HEK293 (cell line): ENCODE measurements at regions not wholly inside any gene's neighbourhood (a gene's known extent, or its start where the extent isn't known, plus 50 kb on each side); places are given as distances from the start of the nearest gene placed in this dataset.
A peak's percentile ranks its signal among the peaks of the same experiment; 100 is the strongest.

Experiments
- CTCF ChIA-PET: fragments of 350-600 bp; formaldehyde crosslinking; extraction: SDS; loops from one replicate; lab custom pipeline; 2021; ENCODE audit warnings: antibody characterized with exemption; lab: Yijun Ruan, JAX
- POLR2A ChIA-PET: fragments of 300-600 bp; formaldehyde crosslinking; extraction: SDS; loops from one replicate; lab custom pipeline; 2020; ENCODE audit warnings: antibody characterized with exemption, inconsistent platforms; lab: Yijun Ruan, JAX
- H3K27ac ChIP-seq: fragments of 200-500 bp; sonication (Bioruptor generic); 2 replicates; pipeline ENCODE4 v1.5.1; 2014; ENCODE audit warnings: low read depth, low read length, control low read depth, inconsistent platforms; ENCODE audit errors: extremely low read depth
- H3K36me3 ChIP-seq, 2 experiments: fragments of 200-500 bp in 1 of 2; sonication (Bioruptor generic) in 1 of 2; 1 replicate in 1 of 2; 2 replicates in 1 of 2; pipeline ENCODE4 v1.5.1; 2014 to 2017; ENCODE audit warnings: inconsistent platforms in 2 of 2, low read length in 2 of 2; ENCODE audit not compliant: control insufficient read depth in 2 of 2, insufficient read depth in 1 of 2
- H3K4me1 ChIP-seq: fragments of 200-500 bp; sonication (Bioruptor generic); 2 replicates; pipeline ENCODE4 v1.5.1; 2014; ENCODE audit warnings: mild to moderate bottlenecking, low read length, inconsistent platforms; ENCODE audit not compliant: control insufficient read depth, insufficient read depth
- H3K4me3 ChIP-seq: 2 replicates; pipeline ENCODE4 v1.5.1; 2011; ENCODE audit warnings: low read depth, mild to moderate bottlenecking, control low read depth, low read length, moderate library complexity
- H3K9me3 ChIP-seq: fragments of 200-500 bp; sonication (Bioruptor generic); 2 replicates; pipeline ENCODE4 v1.5.1; 2014; ENCODE audit warnings: low read depth, low read length, inconsistent platforms; ENCODE audit not compliant: control insufficient read depth, insufficient read depth
- IKZF3 ChIP-seq: fragments of 450-650 bp; IDR thresholded peaks from 2 replicates; pipeline ENCODE4 v1.5.0; 2018; ENCODE audit warnings: missing biosample characterization, mild to moderate bottlenecking, missing genetic modification characterization, moderate library complexity
- SP2 ChIP-seq: fragments of 450-650 bp; formaldehyde crosslinking; IDR thresholded peaks from 2 replicates; pipeline ENCODE4 v1.5.1; 2016; ENCODE audit warnings: missing biosample characterization, missing genetic modification characterization
- TRIM28 ChIP-seq: IDR thresholded peaks from 2 replicates; pipeline ENCODE4 v1.6.1; 2011; ENCODE audit warnings: low read length, control low read depth, borderline replicate concordance
- ZBTB20 ChIP-seq: fragments of 450-650 bp; formaldehyde crosslinking; IDR thresholded peaks from 2 replicates; pipeline ENCODE4 v1.5.1; 2016; ENCODE audit warnings: missing biosample characterization, missing genetic modification characterization
- ZBTB7A ChIP-seq: fragments of 450-650 bp; formaldehyde crosslinking; IDR thresholded peaks from 2 replicates; pipeline ENCODE4 v1.5.1; 2016; ENCODE audit warnings: low read depth, missing biosample characterization, missing genetic modification characterization
- ZEB2 ChIP-seq: fragments of 450-650 bp; formaldehyde crosslinking; IDR thresholded peaks from 2 replicates; pipeline ENCODE4 v1.5.1; 2016; ENCODE audit warnings: missing biosample characterization, missing genetic modification characterization
- ZFHX2 ChIP-seq: fragments of 450-650 bp; formaldehyde crosslinking; conservative IDR thresholded peaks from 2 replicates; pipeline ENCODE4 v1.5.1; 2016; ENCODE audit warnings: missing biosample characterization, missing genetic modification characterization
- ZFP3 ChIP-seq: fragments of 450-650 bp; formaldehyde crosslinking; IDR thresholded peaks from 2 replicates; pipeline ENCODE4 v1.5.1; 2016; ENCODE audit warnings: low read depth, missing biosample characterization, missing genetic modification characterization
- ZFP37 ChIP-seq: fragments of 450-650 bp; formaldehyde crosslinking; IDR thresholded peaks from 2 replicates; pipeline ENCODE4 v1.5.1; 2016; ENCODE audit warnings: missing biosample characterization, missing genetic modification characterization
- TF ChIP-seq, protein P1 (sequence below): fragments of 450-650 bp; formaldehyde crosslinking; IDR thresholded peaks from 2 replicates; pipeline ENCODE4 v1.5.1; 2016; ENCODE audit warnings: missing biosample characterization, missing genetic modification characterization
- TF ChIP-seq, protein P2 (sequence below): fragments of 450-650 bp; formaldehyde crosslinking; IDR thresholded peaks from 2 replicates; pipeline ENCODE4 v1.5.1; 2016; ENCODE audit warnings: missing biosample characterization, missing genetic modification characterization
- TF ChIP-seq, protein P3 (sequence below): fragments of 450-650 bp; formaldehyde crosslinking; IDR thresholded peaks from 2 replicates; pipeline ENCODE4 v1.5.1; 2016; ENCODE audit warnings: missing biosample characterization, missing genetic modification characterization
- TF ChIP-seq, protein P4 (sequence below): fragments of 450-650 bp; formaldehyde crosslinking; IDR thresholded peaks from 2 replicates; pipeline ENCODE4 v1.5.1; 2016; ENCODE audit warnings: missing biosample characterization, missing genetic modification characterization
- TF ChIP-seq, protein P5 (sequence below): fragments of 450-650 bp; formaldehyde crosslinking; IDR thresholded peaks from 2 replicates; pipeline ENCODE4 v1.5.1; 2016; ENCODE audit warnings: missing biosample characterization, missing genetic modification characterization, low read depth
- TF ChIP-seq, protein P6 (sequence below): fragments of 450-650 bp; formaldehyde crosslinking; IDR thresholded peaks from 2 replicates; pipeline ENCODE4 v1.5.1; 2016; ENCODE audit warnings: missing biosample characterization, missing genetic modification characterization
- TF ChIP-seq, protein P7 (sequence below): fragments of 450-650 bp; formaldehyde crosslinking; IDR thresholded peaks from 2 replicates; pipeline ENCODE4 v1.5.1; 2016; ENCODE audit warnings: missing biosample characterization, missing genetic modification characterization
- TF ChIP-seq, protein P8 (sequence below): fragments of 450-650 bp; formaldehyde crosslinking; IDR thresholded peaks from 2 replicates; pipeline ENCODE4 v1.5.1; 2016; ENCODE audit warnings: missing biosample characterization, missing genetic modification characterization, borderline replicate concordance

DNA sequence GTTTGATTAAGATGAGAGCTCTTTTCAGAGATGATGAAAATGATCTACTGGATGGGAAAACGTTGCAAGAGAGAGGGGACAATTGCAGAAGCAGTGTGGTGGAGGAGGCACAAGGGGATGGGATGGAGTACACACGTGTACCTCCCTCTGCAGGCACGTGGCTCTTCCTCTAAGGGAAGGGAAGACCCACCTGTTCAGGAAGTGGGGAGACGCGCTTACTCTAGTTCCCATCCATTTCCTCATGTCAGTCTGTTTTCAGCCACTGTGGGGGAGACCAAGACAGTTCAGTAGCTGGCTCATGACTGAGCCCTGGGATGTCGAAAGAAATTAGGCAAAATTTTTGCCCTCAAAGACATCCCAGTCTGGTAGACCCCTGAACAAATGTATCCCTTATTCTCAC, 619.2 kb upstream of the CLINT1 start:
- CTCF ChIA-PET, result interaction anchor here (0.6 kb wide), 1 partner anchor 923 kb away, joined by 4 read pairs; no protein-coding TSS in a partner anchor
- no peak for TF ChIP-seq IKZF3 (tag by site-specific recombination)
- TF ChIP-seq, protein P1, sequence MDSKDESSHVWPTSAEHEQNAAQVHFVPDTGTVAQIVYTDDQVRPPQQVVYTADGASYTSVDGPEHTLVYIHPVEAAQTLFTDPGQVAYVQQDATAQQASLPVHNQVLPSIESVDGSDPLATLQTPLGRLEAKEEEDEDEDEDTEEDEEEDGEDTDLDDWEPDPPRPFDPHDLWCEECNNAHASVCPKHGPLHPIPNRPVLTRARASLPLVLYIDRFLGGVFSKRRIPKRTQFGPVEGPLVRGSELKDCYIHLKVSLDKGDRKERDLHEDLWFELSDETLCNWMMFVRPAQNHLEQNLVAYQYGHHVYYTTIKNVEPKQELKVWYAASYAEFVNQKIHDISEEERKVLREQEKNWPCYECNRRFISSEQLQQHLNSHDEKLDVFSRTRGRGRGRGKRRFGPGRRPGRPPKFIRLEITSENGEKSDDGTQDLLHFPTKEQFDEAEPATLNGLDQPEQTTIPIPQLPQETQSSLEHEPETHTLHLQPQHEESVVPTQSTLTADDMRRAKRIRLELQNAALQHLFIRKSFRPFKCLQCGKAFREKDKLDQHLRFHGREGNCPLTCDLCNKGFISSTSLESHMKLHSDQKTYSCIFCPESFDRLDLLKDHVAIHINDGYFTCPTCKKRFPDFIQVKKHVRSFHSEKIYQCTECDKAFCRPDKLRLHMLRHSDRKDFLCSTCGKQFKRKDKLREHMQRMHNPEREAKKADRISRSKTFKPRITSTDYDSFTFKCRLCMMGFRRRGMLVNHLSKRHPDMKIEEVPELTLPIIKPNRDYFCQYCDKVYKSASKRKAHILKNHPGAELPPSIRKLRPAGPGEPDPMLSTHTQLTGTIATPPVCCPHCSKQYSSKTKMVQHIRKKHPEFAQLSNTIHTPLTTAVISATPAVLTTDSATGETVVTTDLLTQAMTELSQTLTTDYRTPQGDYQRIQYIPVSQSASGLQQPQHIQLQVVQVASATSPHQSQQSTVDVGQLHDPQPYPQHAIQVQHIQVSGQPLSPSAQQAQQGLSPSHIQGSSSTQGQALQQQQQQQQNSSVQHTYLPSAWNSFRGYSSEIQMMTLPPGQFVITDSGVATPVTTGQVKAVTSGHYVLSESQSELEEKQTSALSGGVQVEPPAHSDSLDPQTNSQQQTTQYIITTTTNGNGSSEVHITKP (tag by site-specific recombination), result peak; percentile 23; the same call in 1 of the 2 replicates
- Histone ChIP-seq H3K4me3 (no peak overlapping the region), H3K36me3 (no peaks in the 10 kb centered on the region), H3K27ac (no peak overlapping the region), H3K4me1 (no peaks in the 10 kb centered on the region), H3K9me3 (no peaks in the 10 kb centered on the region)
- POLR2A ChIA-PET, result no interaction called here

DNA sequence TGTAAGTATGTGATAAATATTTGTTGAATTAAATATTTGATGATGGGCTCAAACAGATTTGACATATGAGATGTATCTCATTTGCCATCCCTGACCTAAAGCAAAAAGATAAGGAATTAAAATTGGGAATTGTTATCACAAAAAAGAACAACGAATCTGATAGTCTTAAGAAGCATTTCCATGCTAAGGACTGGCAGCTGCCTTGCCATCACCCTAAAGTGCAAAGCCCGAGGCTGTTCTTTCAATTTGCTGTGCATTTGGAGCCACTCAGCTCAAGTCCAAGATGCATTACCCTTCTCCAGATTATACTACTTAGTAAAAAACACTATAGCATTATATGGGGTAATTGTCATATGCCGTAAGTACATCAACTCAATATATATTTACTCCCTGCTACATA, 618.3 kb upstream of the CLINT1 start:
- ChIA-PET CTCF (interaction anchor here (0.5 kb wide), 1 partner anchor 159 kb away, joined by 4 read pairs; no protein-coding TSS in a partner anchor), POLR2A (no interaction called here)
- no peaks in the 10 kb centered on the region for H3K9me3 ChIP-seq
- no peak overlapping the region for H3K27ac ChIP-seq
- H3K36me3 ChIP-seq, result no peaks in the 10 kb centered on the region
- H3K4me3 ChIP-seq, result no peak overlapping the region
- H3K4me1 ChIP-seq, result no peaks in the 10 kb centered on the region
- TF ChIP-seq, protein P2, sequence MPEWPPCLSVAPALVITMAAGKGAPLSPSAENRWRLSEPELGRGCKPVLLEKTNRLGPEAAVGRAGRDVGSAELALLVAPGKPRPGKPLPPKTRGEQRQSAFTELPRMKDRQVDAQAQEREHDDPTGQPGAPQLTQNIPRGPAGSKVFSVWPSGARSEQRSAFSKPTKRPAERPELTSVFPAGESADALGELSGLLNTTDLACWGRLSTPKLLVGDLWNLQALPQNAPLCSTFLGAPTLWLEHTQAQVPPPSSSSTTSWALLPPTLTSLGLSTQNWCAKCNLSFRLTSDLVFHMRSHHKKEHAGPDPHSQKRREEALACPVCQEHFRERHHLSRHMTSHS (tag by site-specific recombination), result no peak
- TF ChIP-seq ZFP3 (tag by site-specific recombination), result no peak
- TF ChIP-seq, protein P3, sequence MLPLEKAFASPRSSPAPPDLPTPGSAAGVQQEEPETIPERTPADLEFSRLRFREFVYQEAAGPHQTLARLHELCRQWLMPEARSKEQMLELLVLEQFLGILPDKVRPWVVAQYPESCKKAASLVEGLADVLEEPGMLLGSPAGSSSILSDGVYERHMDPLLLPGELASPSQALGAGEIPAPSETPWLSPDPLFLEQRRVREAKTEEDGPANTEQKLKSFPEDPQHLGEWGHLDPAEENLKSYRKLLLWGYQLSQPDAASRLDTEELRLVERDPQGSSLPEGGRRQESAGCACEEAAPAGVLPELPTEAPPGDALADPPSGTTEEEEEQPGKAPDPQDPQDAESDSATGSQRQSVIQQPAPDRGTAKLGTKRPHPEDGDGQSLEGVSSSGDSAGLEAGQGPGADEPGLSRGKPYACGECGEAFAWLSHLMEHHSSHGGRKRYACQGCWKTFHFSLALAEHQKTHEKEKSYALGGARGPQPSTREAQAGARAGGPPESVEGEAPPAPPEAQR, result no peak
- TF ChIP-seq, protein P4, sequence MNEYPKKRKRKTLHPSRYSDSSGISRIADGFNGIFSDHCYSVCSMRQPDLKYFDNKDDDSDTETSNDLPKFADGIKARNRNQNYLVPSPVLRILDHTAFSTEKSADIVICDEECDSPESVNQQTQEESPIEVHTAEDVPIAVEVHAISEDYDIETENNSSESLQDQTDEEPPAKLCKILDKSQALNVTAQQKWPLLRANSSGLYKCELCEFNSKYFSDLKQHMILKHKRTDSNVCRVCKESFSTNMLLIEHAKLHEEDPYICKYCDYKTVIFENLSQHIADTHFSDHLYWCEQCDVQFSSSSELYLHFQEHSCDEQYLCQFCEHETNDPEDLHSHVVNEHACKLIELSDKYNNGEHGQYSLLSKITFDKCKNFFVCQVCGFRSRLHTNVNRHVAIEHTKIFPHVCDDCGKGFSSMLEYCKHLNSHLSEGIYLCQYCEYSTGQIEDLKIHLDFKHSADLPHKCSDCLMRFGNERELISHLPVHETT (tag by site-specific recombination), result no peak
- no peak for TF ChIP-seq ZEB2 (tag by site-specific recombination)
- TF ChIP-seq, protein P5, sequence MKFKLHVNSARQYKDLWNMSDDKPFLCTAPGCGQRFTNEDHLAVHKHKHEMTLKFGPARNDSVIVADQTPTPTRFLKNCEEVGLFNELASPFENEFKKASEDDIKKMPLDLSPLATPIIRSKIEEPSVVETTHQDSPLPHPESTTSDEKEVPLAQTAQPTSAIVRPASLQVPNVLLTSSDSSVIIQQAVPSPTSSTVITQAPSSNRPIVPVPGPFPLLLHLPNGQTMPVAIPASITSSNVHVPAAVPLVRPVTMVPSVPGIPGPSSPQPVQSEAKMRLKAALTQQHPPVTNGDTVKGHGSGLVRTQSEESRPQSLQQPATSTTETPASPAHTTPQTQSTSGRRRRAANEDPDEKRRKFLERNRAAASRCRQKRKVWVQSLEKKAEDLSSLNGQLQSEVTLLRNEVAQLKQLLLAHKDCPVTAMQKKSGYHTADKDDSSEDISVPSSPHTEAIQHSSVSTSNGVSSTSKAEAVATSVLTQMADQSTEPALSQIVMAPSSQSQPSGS (tag by site-specific recombination), result no peak
- TF ChIP-seq ZFP37 (tag by site-specific recombination), result no peak
- TF ChIP-seq, protein P6, sequence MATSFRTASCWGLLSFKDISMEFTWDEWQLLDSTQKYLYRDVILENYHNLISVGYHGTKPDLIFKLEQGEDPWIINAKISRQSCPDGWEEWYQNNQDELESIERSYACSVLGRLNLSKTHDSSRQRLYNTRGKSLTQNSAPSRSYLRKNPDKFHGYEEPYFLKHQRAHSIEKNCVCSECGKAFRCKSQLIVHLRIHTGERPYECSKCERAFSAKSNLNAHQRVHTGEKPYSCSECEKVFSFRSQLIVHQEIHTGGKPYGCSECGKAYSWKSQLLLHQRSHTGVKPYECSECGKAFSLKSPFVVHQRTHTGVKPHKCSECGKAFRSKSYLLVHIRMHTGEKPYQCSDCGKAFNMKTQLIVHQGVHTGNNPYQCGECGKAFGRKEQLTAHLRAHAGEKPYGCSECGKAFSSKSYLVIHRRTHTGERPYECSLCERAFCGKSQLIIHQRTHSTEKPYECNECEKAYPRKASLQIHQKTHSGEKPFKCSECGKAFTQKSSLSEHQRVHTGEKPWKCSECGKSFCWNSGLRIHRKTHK, result no peak
- TF ChIP-seq, protein P7, sequence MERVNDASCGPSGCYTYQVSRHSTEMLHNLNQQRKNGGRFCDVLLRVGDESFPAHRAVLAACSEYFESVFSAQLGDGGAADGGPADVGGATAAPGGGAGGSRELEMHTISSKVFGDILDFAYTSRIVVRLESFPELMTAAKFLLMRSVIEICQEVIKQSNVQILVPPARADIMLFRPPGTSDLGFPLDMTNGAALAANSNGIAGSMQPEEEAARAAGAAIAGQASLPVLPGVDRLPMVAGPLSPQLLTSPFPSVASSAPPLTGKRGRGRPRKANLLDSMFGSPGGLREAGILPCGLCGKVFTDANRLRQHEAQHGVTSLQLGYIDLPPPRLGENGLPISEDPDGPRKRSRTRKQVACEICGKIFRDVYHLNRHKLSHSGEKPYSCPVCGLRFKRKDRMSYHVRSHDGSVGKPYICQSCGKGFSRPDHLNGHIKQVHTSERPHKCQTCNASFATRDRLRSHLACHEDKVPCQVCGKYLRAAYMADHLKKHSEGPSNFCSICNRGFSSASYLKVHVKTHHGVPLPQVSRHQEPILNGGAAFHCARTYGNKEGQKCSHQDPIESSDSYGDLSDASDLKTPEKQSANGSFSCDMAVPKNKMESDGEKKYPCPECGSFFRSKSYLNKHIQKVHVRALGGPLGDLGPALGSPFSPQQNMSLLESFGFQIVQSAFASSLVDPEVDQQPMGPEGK (tag by site-specific recombination), result no peak
- TF ChIP-seq TRIM28, result no peak
- no peak for TF ChIP-seq ZBTB20 (tag by site-specific recombination)
- no peak for TF ChIP-seq ZBTB7A (tag by site-specific recombination)
- TF ChIP-seq ZFHX2 (tag by site-specific recombination), result no peak
- TF ChIP-seq, protein P8, sequence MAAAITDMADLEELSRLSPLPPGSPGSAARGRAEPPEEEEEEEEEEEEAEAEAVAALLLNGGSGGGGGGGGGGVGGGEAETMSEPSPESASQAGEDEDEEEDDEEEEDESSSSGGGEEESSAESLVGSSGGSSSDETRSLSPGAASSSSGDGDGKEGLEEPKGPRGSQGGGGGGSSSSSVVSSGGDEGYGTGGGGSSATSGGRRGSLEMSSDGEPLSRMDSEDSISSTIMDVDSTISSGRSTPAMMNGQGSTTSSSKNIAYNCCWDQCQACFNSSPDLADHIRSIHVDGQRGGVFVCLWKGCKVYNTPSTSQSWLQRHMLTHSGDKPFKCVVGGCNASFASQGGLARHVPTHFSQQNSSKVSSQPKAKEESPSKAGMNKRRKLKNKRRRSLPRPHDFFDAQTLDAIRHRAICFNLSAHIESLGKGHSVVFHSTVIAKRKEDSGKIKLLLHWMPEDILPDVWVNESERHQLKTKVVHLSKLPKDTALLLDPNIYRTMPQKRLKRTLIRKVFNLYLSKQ, result no peak
- TF ChIP-seq SP2, result no peak
